ENCODE measurements at regions not wholly inside any gene's neighbourhood (a gene's known extent, or its start where the extent isn't known, plus 50 kb on each side); places are given as distances from the start of the nearest gene placed in this dataset.

- no peaks in the 10 kb centered on the region for H3K79me2 ChIP-seq (ENCODE audit: control insufficient read depth, insufficient read depth, low read length)
Measured at GRCh38 chr14:40240245-40240859, 808.1 kb upstream of the FBXO33 start.

GRCh38 chr14:40232302-40232701, 800.1 kb upstream of the FBXO33 start:
- no peaks in the 10 kb centered on the region for H3K27me3 ChIP-seq (ENCODE audit: control insufficient read depth, insufficient read depth, low read length)
- H2AFZ ChIP-seq (ENCODE audit: low read length), result no peak overlapping the region
- no peak overlapping the region for H3K27ac ChIP-seq (ENCODE audit: insufficient read depth, low read length)
- no peaks in the 10 kb centered on the region for H4K20me1 ChIP-seq (ENCODE audit: control insufficient read depth, extremely low read depth, insufficient read depth, low read length)
- no peaks in the 10 kb centered on the region for H3K4me1 ChIP-seq (ENCODE audit: control insufficient read depth, extremely low read depth, insufficient read depth, low read length)
- H3K79me2 ChIP-seq (ENCODE audit: control insufficient read depth, insufficient read depth, low read length), result no peaks in the 10 kb centered on the region
- no peak for DNase-seq (ENCODE audit: low read depth in 2 of 2)
- H3K4me2 ChIP-seq (ENCODE audit: extremely low read depth, insufficient read depth, low read length), result no peak overlapping the region
- no peak overlapping the region for H3K4me3 ChIP-seq (replicated peaks in 1 of 4; ENCODE audit: control extremely low read depth in 1 of 4, insufficient read depth in 1 of 4, low read depth in 3 of 4, low read length in 4 of 4)
- TF ChIP-seq, protein P1, sequence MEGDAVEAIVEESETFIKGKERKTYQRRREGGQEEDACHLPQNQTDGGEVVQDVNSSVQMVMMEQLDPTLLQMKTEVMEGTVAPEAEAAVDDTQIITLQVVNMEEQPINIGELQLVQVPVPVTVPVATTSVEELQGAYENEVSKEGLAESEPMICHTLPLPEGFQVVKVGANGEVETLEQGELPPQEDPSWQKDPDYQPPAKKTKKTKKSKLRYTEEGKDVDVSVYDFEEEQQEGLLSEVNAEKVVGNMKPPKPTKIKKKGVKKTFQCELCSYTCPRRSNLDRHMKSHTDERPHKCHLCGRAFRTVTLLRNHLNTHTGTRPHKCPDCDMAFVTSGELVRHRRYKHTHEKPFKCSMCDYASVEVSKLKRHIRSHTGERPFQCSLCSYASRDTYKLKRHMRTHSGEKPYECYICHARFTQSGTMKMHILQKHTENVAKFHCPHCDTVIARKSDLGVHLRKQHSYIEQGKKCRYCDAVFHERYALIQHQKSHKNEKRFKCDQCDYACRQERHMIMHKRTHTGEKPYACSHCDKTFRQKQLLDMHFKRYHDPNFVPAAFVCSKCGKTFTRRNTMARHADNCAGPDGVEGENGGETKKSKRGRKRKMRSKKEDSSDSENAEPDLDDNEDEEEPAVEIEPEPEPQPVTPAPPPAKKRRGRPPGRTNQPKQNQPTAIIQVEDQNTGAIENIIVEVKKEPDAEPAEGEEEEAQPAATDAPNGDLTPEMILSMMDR (conservative IDR thresholded peaks at IDR 0.05 in 1 of 2, IDR thresholded peaks at IDR 0.05 in 1 of 2; ENCODE audit: low read depth in 1 of 2, low read length in 2 of 2), result no peak
- TF ChIP-seq EZH2 (IDR thresholded peaks at IDR 0.05; ENCODE audit: low read length, missing control alignments), result no peak
- no peak overlapping the region for H3K9ac ChIP-seq (ENCODE audit: insufficient read depth, low read length)
- no peaks in the 10 kb centered on the region for H3K9me3 ChIP-seq (ENCODE audit: control insufficient read depth, insufficient read depth, low read depth, low read length)
- no peaks in the 10 kb centered on the region for H3K36me3 ChIP-seq (ENCODE audit: control insufficient read depth, insufficient read depth, low read length)

More at GRCh38 chr14:40240245-40240859, 808.1 kb upstream of the FBXO33 start:
- H3K4me1 ChIP-seq (ENCODE audit: control insufficient read depth, extremely low read depth, insufficient read depth, low read length), result no peaks in the 10 kb centered on the region
- no peak overlapping the region for H3K9ac ChIP-seq (ENCODE audit: insufficient read depth, low read length)
- DNase-seq (ENCODE audit: low read depth in 2 of 2), result peak in 1 of 2 donors; percentile 61
- H3K9me3 ChIP-seq (ENCODE audit: control insufficient read depth, insufficient read depth, low read depth, low read length), result no peaks in the 10 kb centered on the region
- no peaks in the 10 kb centered on the region for H3K36me3 ChIP-seq (ENCODE audit: control insufficient read depth, insufficient read depth, low read length)
- TF ChIP-seq, protein P1 (conservative IDR thresholded peaks at IDR 0.05 in 1 of 2, IDR thresholded peaks at IDR 0.05 in 1 of 2; ENCODE audit: low read depth in 1 of 2, low read length in 2 of 2), result no peak
- TF ChIP-seq EZH2 (IDR thresholded peaks at IDR 0.05; ENCODE audit: low read length, missing control alignments), result no peak
- no peak overlapping the region for H3K4me3 ChIP-seq (replicated peaks in 1 of 4; ENCODE audit: control extremely low read depth in 1 of 4, insufficient read depth in 1 of 4, low read depth in 3 of 4, low read length in 4 of 4)
- H2AFZ ChIP-seq (ENCODE audit: low read length), result no peak overlapping the region
- H4K20me1 ChIP-seq (ENCODE audit: control insufficient read depth, extremely low read depth, insufficient read depth, low read length), result no peaks in the 10 kb centered on the region
- no peak overlapping the region for H3K4me2 ChIP-seq (ENCODE audit: extremely low read depth, insufficient read depth, low read length)
- no peak overlapping the region for H3K27ac ChIP-seq (ENCODE audit: insufficient read depth, low read length)
- H3K27me3 ChIP-seq (ENCODE audit: control insufficient read depth, insufficient read depth, low read length), result no peaks in the 10 kb centered on the region

DNA sequence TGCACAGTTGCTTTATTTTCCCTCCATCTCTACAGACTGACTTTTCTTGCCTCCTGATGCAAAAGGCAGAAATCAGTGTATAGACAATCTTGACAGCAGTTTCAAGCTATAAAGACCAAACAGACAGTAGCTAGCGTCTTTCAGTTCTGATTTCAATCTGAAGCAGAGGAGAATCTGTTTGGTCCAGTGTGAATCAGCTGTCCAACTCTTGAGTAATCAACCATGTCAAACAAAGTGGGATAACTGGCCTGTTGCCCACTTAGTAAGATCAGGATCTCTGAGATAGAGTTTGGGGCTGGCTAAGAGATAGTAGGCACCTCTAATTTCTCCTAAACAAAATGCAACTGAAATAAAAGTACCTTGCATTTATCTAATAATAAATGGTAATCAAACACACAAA, 797.4 kb upstream of the FBXO33 start:
- no peak overlapping the region for H2AFZ ChIP-seq (ENCODE audit: low read length)
- no peaks in the 10 kb centered on the region for H3K27me3 ChIP-seq (ENCODE audit: control insufficient read depth, insufficient read depth, low read length)
- no peaks in the 10 kb centered on the region for H3K36me3 ChIP-seq (ENCODE audit: control insufficient read depth, insufficient read depth, low read length)
- DNase-seq (ENCODE audit: low read depth in 2 of 2), result no peak
- no peaks in the 10 kb centered on the region for H4K20me1 ChIP-seq (ENCODE audit: control insufficient read depth, extremely low read depth, insufficient read depth, low read length)
- H3K4me3 ChIP-seq (replicated peaks in 1 of 4; ENCODE audit: control extremely low read depth in 1 of 4, insufficient read depth in 1 of 4, low read depth in 3 of 4, low read length in 4 of 4), result no peak overlapping the region
- H3K27ac ChIP-seq (ENCODE audit: insufficient read depth, low read length), result no peak overlapping the region
- no peak overlapping the region for H3K9ac ChIP-seq (ENCODE audit: insufficient read depth, low read length)
- no peak for TF ChIP-seq EZH2 (IDR thresholded peaks at IDR 0.05; ENCODE audit: low read length, missing control alignments)
- TF ChIP-seq, protein P1 (conservative IDR thresholded peaks at IDR 0.05 in 1 of 2, IDR thresholded peaks at IDR 0.05 in 1 of 2; ENCODE audit: low read depth in 1 of 2, low read length in 2 of 2), result no peak
- H3K4me2 ChIP-seq (ENCODE audit: extremely low read depth, insufficient read depth, low read length), result no peak overlapping the region
- no peaks in the 10 kb centered on the region for H3K79me2 ChIP-seq (ENCODE audit: control insufficient read depth, insufficient read depth, low read length)
- H3K4me1 ChIP-seq (ENCODE audit: control insufficient read depth, extremely low read depth, insufficient read depth, low read length), result no peaks in the 10 kb centered on the region
- no peaks in the 10 kb centered on the region for H3K9me3 ChIP-seq (ENCODE audit: control insufficient read depth, insufficient read depth, low read depth, low read length)

Data from fibroblast of lung (primary cell).